ENCODE measurements at regions not wholly inside any gene's neighbourhood (a gene's known extent, or its start where the extent isn't known, plus 50 kb on each side); places are given as distances from the start of the nearest gene placed in this dataset.
"Not testable (repeated sequence)": the region's sequence is repeated elsewhere in the genome, so short reads cannot be mapped to it uniquely, and the experiment has no call there.

DNA sequence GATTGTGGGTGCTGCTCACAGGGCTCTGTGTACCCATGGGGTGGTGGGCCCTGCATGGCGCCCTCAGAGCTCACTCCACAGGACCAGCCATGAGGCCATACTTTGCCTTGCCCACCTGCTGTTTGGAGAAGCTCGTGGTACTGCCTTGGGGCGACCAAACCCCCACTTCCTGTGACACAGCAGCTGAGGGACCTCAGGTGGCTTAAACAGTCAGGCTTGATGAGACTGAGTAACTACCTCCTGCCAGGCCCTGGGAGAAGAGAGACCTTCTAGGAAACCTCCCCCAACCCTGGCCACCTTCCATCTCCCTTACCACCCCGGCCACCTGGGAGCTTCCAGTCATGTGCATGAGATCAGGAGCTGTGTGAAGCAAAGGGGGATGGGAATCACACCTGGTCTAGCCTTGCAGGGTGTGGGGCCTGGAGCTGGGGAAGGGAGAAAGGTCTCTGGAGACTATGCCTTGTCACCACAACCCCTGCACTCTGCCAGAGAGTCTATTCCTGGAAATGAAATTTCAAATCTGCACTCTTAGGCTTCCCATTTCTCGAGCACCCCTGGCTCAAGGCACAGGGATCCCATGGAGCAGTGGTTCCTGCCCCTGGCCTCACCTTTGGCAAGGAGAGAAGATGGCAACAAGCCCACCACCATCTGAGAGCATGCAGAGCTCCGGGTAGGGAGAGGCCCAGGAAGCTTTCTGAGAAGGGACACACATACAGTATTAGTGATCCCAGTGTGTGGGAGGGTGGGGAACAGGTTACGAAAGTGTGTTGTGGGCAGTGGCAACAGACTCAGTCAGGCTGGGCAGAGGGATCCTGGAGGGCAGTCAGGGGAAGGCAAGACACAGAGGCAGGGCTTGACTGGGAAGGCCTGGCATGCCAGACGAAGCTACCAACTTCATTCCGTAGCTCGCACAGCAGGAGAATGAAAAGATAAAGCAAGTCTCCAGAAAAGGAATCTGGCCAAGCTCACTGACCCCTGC is 125.0 kb downstream of the URI1 start:
- ATAC-seq (ENCODE audit: insufficient number of reproducible peaks, low FRiP score, low read depth) (no peak), DNase-seq (ENCODE audit: low spot score) (no peak)
- Histone ChIP-seq H3K36me3 (no peaks in the 10 kb centered on the region), H3K27ac (no peak overlapping the region), H3K27me3 (replicated peaks; ENCODE audit: insufficient read depth) (no peaks in the 10 kb centered on the region), H3K4me3 (no peak overlapping the region), H3K9me3 (no peaks in the 10 kb centered on the region), H3K4me1 (ENCODE audit: control insufficient read depth in 1 of 2, low read depth in 2 of 2) (no peaks in the 10 kb centered on the region)
- TF ChIP-seq CTCF (IDR thresholded peaks at IDR 0.05) = no peak

DNA sequence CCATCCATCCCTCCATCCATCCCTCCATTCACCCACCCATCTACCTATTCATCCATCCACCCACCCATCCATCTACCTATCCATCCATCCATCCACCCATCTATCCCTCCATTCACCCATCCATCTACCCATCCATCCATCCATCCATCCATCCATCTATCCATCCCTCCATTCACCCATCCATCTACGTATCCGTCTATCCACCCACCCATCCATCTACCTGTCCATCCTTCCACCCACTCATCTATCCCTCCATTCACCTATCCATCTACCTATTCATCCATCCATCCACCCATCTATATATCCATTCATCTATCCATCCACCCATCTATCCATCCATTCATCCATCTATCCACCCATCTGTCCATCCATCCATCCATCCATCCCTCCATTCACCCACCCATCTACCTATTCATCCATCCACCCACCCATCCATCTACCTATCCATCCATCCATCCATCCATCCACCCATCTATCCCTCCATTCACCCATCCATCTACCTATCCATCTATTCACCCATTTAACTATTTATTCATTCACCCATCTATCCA is 126.0 kb downstream of the URI1 start:
- not testable (repeated sequence) for H3K4me3 ChIP-seq; H3K36me3 ChIP-seq; H3K4me1 ChIP-seq (ENCODE audit: control insufficient read depth in 1 of 2, low read depth in 2 of 2); H3K9me3 ChIP-seq; H3K27ac ChIP-seq; H3K27me3 ChIP-seq (replicated peaks; ENCODE audit: insufficient read depth); DNase-seq (ENCODE audit: low spot score); ATAC-seq (ENCODE audit: insufficient number of reproducible peaks, low FRiP score, low read depth)

DNA sequence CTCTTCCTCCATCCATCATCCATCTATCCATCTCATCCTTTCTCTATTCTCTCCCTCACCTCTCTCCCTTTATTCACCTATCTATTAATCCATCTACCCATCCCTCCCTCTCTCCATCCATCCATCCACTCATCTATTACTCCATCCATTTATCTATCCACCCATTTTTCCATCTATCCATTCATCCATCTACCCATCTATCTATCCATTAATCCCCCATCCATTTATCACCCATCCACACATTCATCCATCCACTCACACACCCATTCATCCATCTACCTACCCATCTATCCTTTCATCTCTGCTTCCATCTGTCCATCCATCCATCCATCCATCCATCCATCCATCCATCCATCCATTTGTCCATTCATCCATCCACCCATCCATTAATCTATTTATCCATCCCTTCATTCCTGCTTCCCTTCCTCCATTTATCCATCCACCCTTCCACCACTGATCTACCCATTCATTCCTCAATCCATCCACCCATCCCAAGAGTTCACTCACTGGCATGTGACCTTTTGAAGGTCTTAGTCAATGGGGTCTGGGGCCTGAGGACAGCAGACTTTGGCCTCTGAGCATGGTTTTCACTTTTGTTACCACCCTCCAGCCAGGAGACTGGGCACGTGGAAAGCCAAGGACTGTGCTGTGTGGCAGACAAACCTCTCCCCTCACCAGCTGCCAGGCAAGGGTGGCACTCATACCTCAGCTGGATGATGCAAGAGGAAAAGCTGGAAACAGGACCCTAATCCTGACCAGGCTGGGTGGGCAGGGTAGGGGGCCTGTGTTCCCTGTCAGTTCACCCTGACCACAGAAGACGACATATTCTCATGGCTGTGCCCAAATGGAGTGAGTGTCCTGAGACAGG is 126.7 kb downstream of the URI1 start:
- ATAC-seq (ENCODE audit: insufficient number of reproducible peaks, low FRiP score, low read depth) = no peak
- Histone ChIP-seq H3K9me3 (no peaks in the 10 kb centered on the region), H3K4me1 (ENCODE audit: control insufficient read depth in 1 of 2, low read depth in 2 of 2) (no peaks in the 10 kb centered on the region), H3K27ac (no peak overlapping the region), H3K4me3 (no peak overlapping the region), H3K27me3 (replicated peaks; ENCODE audit: insufficient read depth) (no peaks in the 10 kb centered on the region), H3K36me3 (no peaks in the 10 kb centered on the region)
- DNase-seq (ENCODE audit: low spot score) = no peak
- no peak for TF ChIP-seq CTCF (IDR thresholded peaks at IDR 0.05)

DNA sequence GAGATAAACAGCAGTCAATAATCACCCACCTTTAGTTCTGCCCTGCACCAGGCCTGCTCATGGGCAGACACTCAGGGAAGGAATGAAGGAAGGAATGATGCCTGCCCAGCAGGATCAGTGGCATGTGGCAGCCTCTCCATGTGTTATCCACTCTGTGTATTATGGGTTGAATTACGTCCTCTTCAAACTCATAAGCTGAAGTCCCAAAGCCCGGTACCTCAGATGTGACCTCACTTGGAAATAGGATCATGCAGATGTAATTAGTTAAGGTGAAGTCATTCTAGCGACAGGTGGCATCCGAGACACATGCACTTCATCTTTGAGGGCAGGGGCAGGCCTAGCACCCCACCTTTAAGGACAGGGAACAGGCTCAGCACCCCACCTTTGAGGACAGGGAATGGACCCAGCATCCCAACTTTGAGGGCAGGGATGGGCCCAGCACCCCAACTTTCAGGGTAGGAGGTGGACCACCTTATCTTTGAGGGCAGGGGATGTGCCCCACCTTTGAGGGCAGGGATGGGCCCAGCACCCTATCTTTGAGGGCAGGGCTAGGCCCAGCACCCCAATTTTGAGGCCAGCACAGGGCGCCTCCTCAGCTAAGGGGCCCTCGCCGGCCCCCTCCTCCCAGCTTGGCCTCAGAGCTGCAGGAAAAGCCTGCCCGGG is 127.6 kb downstream of the URI1 start:
- TF ChIP-seq CTCF (IDR thresholded peaks at IDR 0.05) = no peak
- Histone ChIP-seq H3K36me3 (no peaks in the 10 kb centered on the region), H3K4me1 (ENCODE audit: control insufficient read depth in 1 of 2, low read depth in 2 of 2) (no peaks in the 10 kb centered on the region), H3K27ac (no peak overlapping the region), H3K27me3 (replicated peaks; ENCODE audit: insufficient read depth) (no peaks in the 10 kb centered on the region), H3K9me3 (no peaks in the 10 kb centered on the region), H3K4me3 (no peak overlapping the region)
- ATAC-seq (ENCODE audit: insufficient number of reproducible peaks, low FRiP score, low read depth) = no peak
- DNase-seq (ENCODE audit: low spot score) = no peak

DNA sequence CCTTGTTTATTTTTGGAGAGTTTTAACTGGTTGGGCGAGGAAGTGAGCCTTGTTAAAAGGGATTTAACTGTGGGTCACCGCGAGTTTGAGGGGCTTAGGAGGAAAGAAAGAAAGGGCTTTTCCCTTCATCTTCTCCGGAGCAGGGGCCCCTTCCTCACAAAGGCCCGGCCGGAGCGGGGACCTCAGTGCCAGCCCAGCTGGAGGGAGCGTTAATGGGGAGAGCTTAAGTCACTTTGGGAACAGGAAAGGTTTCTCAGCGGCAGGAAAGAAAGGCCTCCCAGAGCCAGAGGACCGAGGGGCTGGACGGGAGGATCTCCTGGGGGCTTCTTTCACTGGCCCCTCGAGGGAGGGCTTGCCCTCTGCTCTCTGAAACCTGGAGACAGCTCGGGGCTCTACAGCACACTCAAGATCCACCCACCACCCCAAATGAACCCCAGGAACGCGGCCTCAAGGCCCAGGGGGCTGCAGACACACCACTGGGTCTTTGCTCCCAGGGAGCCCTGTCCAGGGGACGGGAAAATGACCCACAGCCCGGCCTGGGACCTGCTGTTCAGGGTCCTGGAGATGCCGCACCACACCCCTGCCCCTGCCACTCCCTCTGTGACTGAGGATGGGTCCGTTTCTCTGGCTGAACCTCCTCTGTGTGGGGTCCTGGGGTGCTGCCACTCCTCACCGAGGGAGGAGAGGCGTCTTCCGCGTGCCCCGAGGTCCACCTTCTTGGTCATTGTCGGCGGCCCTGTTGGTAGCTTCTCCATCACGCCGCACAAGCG is 128.3 kb downstream of the URI1 start:
- Histone ChIP-seq H3K4me1 (ENCODE audit: control insufficient read depth in 1 of 2, low read depth in 2 of 2) (no peaks in the 10 kb centered on the region), H3K36me3 (no peaks in the 10 kb centered on the region), H3K27ac (no peak overlapping the region), H3K9me3 (no peaks in the 10 kb centered on the region), H3K4me3 (no peak overlapping the region), H3K27me3 (replicated peaks; ENCODE audit: insufficient read depth) (no peaks in the 10 kb centered on the region)
- ATAC-seq (ENCODE audit: insufficient number of reproducible peaks, low FRiP score, low read depth) = no peak
- no peak for DNase-seq (ENCODE audit: low spot score)
- TF ChIP-seq CTCF (IDR thresholded peaks at IDR 0.05) = no peak

Measured in thoracic aorta (tissue), 2 donors.